Keratinocyte (primary cell): ENCODE measurements at regions not wholly inside any gene's neighbourhood (a gene's known extent, or its start where the extent isn't known, plus 50 kb on each side); places are given as distances from the start of the nearest gene placed in this dataset.

Source experiments
- DNase-seq: peaks from one replicate; pipeline ENCODE4 v3.0.0-alpha.2; 2011; ENCODE audit warnings: low read depth, missing footprints, low spot score
- FAIRE-seq: peaks from 2 replicates; lab custom pipeline; 2011; peaks lifted over from hg19 to GRCh38; lab: Jason Lieb, UNC
- H2AFZ ChIP-seq: 2 replicates; pipeline ENCODE4 v1.6.0; 2012; ENCODE audit warnings: low read length, control low read depth, inconsistent platforms; ENCODE audit not compliant: control insufficient read depth
- H3K27ac ChIP-seq: 2 replicates; pipeline ENCODE4 v1.5.1; 2011; ENCODE audit warnings: low read length; ENCODE audit not compliant: control insufficient read depth, insufficient read depth
- H3K27me3 ChIP-seq: 3 replicates; pipeline ENCODE4 v1.6.0; 2011; ENCODE audit warnings: low read length; ENCODE audit not compliant: control insufficient read depth, insufficient read depth; ENCODE audit errors: extremely low read depth
- H3K36me3 ChIP-seq, 2 experiments: 2 replicates in 1 of 2; 3 replicates in 1 of 2; pipeline ENCODE4 v1.5.1; 2011; ENCODE audit warnings: low read length in 2 of 2, mild to moderate bottlenecking in 1 of 2; ENCODE audit not compliant: control insufficient read depth in 2 of 2, insufficient read depth in 2 of 2; ENCODE audit errors: extremely low read depth in 1 of 2
- H3K4me1 ChIP-seq: 3 replicates; pipeline ENCODE4 v1.5.1; 2011; ENCODE audit warnings: low read length; ENCODE audit not compliant: control insufficient read depth, insufficient read depth; ENCODE audit errors: extremely low read depth
- H3K4me2 ChIP-seq: 3 replicates; pipeline ENCODE4 v1.6.0; 2011; ENCODE audit warnings: low read depth, low read length; ENCODE audit not compliant: control insufficient read depth, insufficient read depth; ENCODE audit errors: extremely low read depth
- H3K4me3 ChIP-seq, 3 experiments: fragments of 200-600 bp in 1 of 3; sonication (generic) in 1 of 3; 2 replicates in 2 of 3; 3 replicates in 1 of 3; pipeline ENCODE4 v1.5.1; 2011 to 2016; ENCODE audit warnings: low read length in 3 of 3, mild to moderate bottlenecking in 3 of 3, control low read depth in 2 of 3, inconsistent platforms in 1 of 3, low read depth in 1 of 3, mixed read lengths in 1 of 3, mixed run types in 1 of 3, moderate library complexity in 1 of 3; ENCODE audit not compliant: control insufficient read depth in 2 of 3, insufficient read depth in 2 of 3; ENCODE audit errors: extremely low read depth in 1 of 3
- H3K79me2 ChIP-seq: 2 replicates; pipeline ENCODE4 v1.6.0; 2012; ENCODE audit warnings: low read length; ENCODE audit not compliant: control insufficient read depth, insufficient read depth
- H3K9ac ChIP-seq: 3 replicates; pipeline ENCODE4 v1.6.0; 2011; ENCODE audit warnings: low read length; ENCODE audit not compliant: control insufficient read depth, insufficient read depth; ENCODE audit errors: extremely low read depth
- H3K9me1 ChIP-seq: 3 replicates; pipeline ENCODE4 v1.6.0; 2011; ENCODE audit warnings: low read length; ENCODE audit not compliant: control insufficient read depth, insufficient read depth; ENCODE audit errors: extremely low read depth
- H3K9me3 ChIP-seq: 2 replicates; pipeline ENCODE4 v1.5.1; 2012; ENCODE audit warnings: low read depth, low read length; ENCODE audit not compliant: control insufficient read depth
- H4K20me1 ChIP-seq: 3 replicates; pipeline ENCODE4 v1.6.0; 2011; ENCODE audit warnings: low read length; ENCODE audit not compliant: control insufficient read depth, insufficient read depth; ENCODE audit errors: extremely low read depth
- EZH2 ChIP-seq: IDR thresholded peaks from one replicate; pipeline ENCODE4 v1.6.1; 2012; ENCODE audit warnings: inconsistent platforms, mild to moderate bottlenecking, low read length, moderate library complexity
- dilution Hi-C: fragments of 300-500 bp; cut with MboI; formaldehyde crosslinking; loops from one replicate; pipeline ENCODE4 v1.7.0; 2020; ENCODE audit warnings: low sequenced_read_pairs; ENCODE audit not compliant: extremely low pct_ligation_motif_present
- TF ChIP-seq, protein P1 (sequence below), 3 experiments: IDR thresholded peaks in 1 of 3; conservative IDR thresholded peaks in 1 of 3; optimal IDR thresholded peaks in 1 of 3; 2 replicates in 2 of 3; 3 replicates in 1 of 3; pipeline versions ENCODE3 to v1.5.1; 2011; ENCODE audit warnings: low read length in 3 of 3, mild to moderate bottlenecking in 3 of 3, moderate library complexity in 2 of 3, control low read depth in 1 of 3, inconsistent platforms in 1 of 3; ENCODE audit not compliant: insufficient read depth in 2 of 3; ENCODE audit errors: extremely low read depth in 1 of 3

DNA sequence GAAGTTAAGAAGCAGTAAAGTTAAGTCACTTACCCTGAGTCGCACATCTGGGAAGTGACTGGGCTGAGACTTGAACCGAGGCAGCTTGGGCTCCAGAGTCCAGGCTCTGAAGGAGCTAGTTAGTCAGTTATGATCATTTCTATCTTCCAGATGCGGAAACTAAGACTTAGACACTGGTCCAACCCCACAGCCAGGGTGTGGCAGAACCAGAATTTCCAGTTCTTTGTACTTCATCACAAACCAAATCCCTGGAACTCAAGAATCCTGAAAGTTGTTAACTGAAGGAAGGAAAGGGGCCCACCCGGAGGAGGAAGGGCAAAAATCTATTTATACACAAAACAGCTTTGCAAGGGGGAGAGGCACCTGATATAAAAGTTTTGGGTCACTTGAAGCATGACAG, 389.9 kb downstream of the SHQ1 start:
- Histone ChIP-seq H3K4me2 (no peak overlapping the region), H4K20me1 (no peaks in the 10 kb centered on the region), H3K36me3 (no peaks in the 10 kb centered on the region), H3K4me3 (no peak overlapping the region), H3K79me2 (no peaks in the 10 kb centered on the region), H3K4me1 (peaks cover 4% of the 10 kb centered on the region), H2AFZ (no peak overlapping the region), H3K27ac (no peak overlapping the region), H3K9me3 (no peaks in the 10 kb centered on the region), H3K27me3 (no peaks in the 10 kb centered on the region), H3K9ac (no peak overlapping the region), H3K9me1 (no peaks in the 10 kb centered on the region)
- TF ChIP-seq EZH2: no peak
- TF ChIP-seq, protein P1, sequence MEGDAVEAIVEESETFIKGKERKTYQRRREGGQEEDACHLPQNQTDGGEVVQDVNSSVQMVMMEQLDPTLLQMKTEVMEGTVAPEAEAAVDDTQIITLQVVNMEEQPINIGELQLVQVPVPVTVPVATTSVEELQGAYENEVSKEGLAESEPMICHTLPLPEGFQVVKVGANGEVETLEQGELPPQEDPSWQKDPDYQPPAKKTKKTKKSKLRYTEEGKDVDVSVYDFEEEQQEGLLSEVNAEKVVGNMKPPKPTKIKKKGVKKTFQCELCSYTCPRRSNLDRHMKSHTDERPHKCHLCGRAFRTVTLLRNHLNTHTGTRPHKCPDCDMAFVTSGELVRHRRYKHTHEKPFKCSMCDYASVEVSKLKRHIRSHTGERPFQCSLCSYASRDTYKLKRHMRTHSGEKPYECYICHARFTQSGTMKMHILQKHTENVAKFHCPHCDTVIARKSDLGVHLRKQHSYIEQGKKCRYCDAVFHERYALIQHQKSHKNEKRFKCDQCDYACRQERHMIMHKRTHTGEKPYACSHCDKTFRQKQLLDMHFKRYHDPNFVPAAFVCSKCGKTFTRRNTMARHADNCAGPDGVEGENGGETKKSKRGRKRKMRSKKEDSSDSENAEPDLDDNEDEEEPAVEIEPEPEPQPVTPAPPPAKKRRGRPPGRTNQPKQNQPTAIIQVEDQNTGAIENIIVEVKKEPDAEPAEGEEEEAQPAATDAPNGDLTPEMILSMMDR (optimal IDR thresholded peaks at IDR 0.05 in 1 of 3, IDR thresholded peaks at IDR 0.05 in 1 of 3, conservative IDR thresholded peaks at IDR 0.05 in 1 of 3; ENCODE audit: extremely low read depth in 1 of 3, insufficient read depth in 2 of 3, low read length in 3 of 3): no peak
- dilution Hi-C loops: no loop called here
- DNase-seq: no peak
- FAIRE-seq: no peak

GRCh38 chr3:72454441-72454840, 393.8 kb downstream of the SHQ1 start:
- no peak overlapping the region for H2AFZ ChIP-seq
- H3K4me3 ChIP-seq: no peak overlapping the region
- peaks cover 4% of the 10 kb centered on the region for H3K4me1 ChIP-seq
- H3K9me1 ChIP-seq: no peaks in the 10 kb centered on the region
- dilution Hi-C loops: no loop called here
- H3K36me3 ChIP-seq: no peaks in the 10 kb centered on the region
- no peak overlapping the region for H3K27ac ChIP-seq
- H3K79me2 ChIP-seq: no peaks in the 10 kb centered on the region
- no peak overlapping the region for H3K9ac ChIP-seq
- peaks cover 6% of the 10 kb centered on the region for H3K27me3 ChIP-seq
- FAIRE-seq: no peak
- H4K20me1 ChIP-seq: no peaks in the 10 kb centered on the region
- no peak for TF ChIP-seq EZH2
- TF ChIP-seq, protein P1 (optimal IDR thresholded peaks at IDR 0.05 in 1 of 3, IDR thresholded peaks at IDR 0.05 in 1 of 3, conservative IDR thresholded peaks at IDR 0.05 in 1 of 3; ENCODE audit: extremely low read depth in 1 of 3, insufficient read depth in 2 of 3, low read length in 3 of 3): no peak
- no peak for DNase-seq
- no peak overlapping the region for H3K4me2 ChIP-seq
- no peaks in the 10 kb centered on the region for H3K9me3 ChIP-seq
